Neural cell (in vitro differentiated cells): ENCODE measurements at regions not wholly inside any gene's neighbourhood (a gene's known extent, or its start where the extent isn't known, plus 50 kb on each side); places are given as distances from the start of the nearest gene placed in this dataset.

Source experiments
- EP300 ChIP-seq: fragments of 450-650 bp; conservative IDR thresholded peaks from 2 replicates; pipeline ENCODE4 v1.6.1; 2014; ENCODE audit warnings: antibody characterized with exemption, mild to moderate bottlenecking, moderate library complexity; ENCODE audit not compliant: poor library complexity, severe bottlenecking
- EZH2 ChIP-seq: fragments of 200-600, 300-800 bp; shearing (Covaris generic), sonication (generic); IDR thresholded peaks from 2 replicates; pipeline ENCODE4 v1.6.1; 2014; ENCODE audit warnings: antibody characterized with exemption, low read length, borderline replicate concordance, mild to moderate bottlenecking; ENCODE audit not compliant: insufficient read depth, poor library complexity, severe bottlenecking
- SMC3 ChIP-seq: fragments of 450-650 bp; conservative IDR thresholded peaks from 2 replicates; pipeline ENCODE4 v1.6.1; 2014; ENCODE audit warnings: antibody characterized with exemption, mild to moderate bottlenecking, moderate library complexity; ENCODE audit not compliant: poor library complexity
- TF ChIP-seq, protein P1 (sequence below): fragments of 450-650 bp; IDR thresholded peaks from 2 replicates; pipeline ENCODE4 v1.5.1; 2014; ENCODE audit warnings: antibody characterized with exemption, mild to moderate bottlenecking, moderate library complexity; ENCODE audit not compliant: poor library complexity, severe bottlenecking

DNA sequence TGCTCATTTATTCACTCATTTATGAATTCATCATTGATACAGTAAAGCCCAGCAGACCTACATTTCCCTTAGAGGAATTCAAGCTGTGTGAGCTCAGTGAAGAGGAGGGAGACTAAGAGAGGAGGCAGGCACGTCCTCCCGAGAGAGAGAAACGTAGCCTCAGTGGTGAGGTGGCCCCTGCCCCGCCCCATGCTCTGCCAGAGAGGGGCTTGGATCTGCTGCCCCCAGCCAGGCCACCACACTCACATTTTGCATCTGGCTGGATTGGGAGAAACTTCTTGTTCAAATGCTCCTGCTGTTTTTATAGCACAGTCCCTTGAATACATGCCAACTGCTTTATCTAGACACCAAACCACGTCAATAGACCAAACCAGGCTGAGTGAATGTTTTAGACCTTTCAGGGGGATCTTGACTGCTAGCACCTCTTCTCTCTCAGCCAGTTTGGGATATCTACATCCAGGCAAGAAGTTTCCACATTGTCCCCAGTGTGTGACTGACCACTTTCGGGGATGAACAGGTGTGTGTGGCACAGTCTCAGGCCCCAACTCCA is 67.7 kb upstream of the AJAP1 start:
- TF ChIP-seq, protein P1, sequence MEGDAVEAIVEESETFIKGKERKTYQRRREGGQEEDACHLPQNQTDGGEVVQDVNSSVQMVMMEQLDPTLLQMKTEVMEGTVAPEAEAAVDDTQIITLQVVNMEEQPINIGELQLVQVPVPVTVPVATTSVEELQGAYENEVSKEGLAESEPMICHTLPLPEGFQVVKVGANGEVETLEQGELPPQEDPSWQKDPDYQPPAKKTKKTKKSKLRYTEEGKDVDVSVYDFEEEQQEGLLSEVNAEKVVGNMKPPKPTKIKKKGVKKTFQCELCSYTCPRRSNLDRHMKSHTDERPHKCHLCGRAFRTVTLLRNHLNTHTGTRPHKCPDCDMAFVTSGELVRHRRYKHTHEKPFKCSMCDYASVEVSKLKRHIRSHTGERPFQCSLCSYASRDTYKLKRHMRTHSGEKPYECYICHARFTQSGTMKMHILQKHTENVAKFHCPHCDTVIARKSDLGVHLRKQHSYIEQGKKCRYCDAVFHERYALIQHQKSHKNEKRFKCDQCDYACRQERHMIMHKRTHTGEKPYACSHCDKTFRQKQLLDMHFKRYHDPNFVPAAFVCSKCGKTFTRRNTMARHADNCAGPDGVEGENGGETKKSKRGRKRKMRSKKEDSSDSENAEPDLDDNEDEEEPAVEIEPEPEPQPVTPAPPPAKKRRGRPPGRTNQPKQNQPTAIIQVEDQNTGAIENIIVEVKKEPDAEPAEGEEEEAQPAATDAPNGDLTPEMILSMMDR, result no peak
- TF ChIP-seq EP300 (no peak), EZH2 (no peak), SMC3 (no peak)
